HepG2 (cell line): ENCODE measurements at regions not wholly inside any gene's neighbourhood (a gene's known extent, or its start where the extent isn't known, plus 50 kb on each side); places are given as distances from the start of the nearest gene placed in this dataset.

Experiments
- ATAC-seq: fragments of 200-7000 bp; cut with Tn5 transposase; 3 replicates; pipeline ENCODE4 v1.9.1; 2020; ENCODE audit warnings: mild to moderate bottlenecking, moderate library complexity
- BruUV-seq: library from RNA; stranded (reverse); fragments of 400-500 nt; replicated peaks from 2 replicates; lab custom pipeline; 2021; lab: Mats Ljungman, UMichigan
- CTCF ChIA-PET: fragments of 300-600 bp; formaldehyde crosslinking; extraction: SDS; loops from one replicate; lab custom pipeline; 2021; ENCODE audit warnings: low total read pairs, inconsistent platforms, low intra/inter-chr PET ratio; lab: Yijun Ruan, JAX
- POLR2A ChIA-PET: fragments of 350-600 bp; sonication (Branson Sonifier 250); formaldehyde crosslinking; loops from one replicate; lab custom pipeline; 2020; ENCODE audit warnings: antibody characterized with exemption, inconsistent platforms; lab: Yijun Ruan, JAX
- DNase-seq: peaks from one replicate; pipeline ENCODE4 v3.0.0-alpha.2; 2015; ENCODE audit warnings: low spot score
- FAIRE-seq: peaks from 3 replicates; lab custom pipeline; 2011; peaks lifted over from hg19 to GRCh38; lab: Jason Lieb, UNC
- H2AFZ ChIP-seq: one replicate; pipeline ENCODE4 v1.6.1; 2011; ENCODE audit warnings: low read length, inconsistent platforms
- H3K27ac ChIP-seq: fragments of 300-600 bp; 3 replicates; pipeline ENCODE4 v1.8.0; 2011; ENCODE audit warnings: mixed run types, mild to moderate bottlenecking, mixed read lengths, low read length, inconsistent platforms; ENCODE audit not compliant: insufficient read depth; ENCODE audit errors: extremely low read length
- H3K27me3 ChIP-seq, 2 experiments: fragments of 200-600 bp in 1 of 2; 2 replicates in 1 of 2; 3 replicates in 1 of 2; pipeline versions ENCODE4 v1.6.0 to v1.8.0; 2011; ENCODE audit warnings: low read length in 2 of 2, mild to moderate bottlenecking in 2 of 2, moderate library complexity in 2 of 2, inconsistent platforms in 1 of 2; ENCODE audit not compliant: insufficient read depth in 2 of 2, control insufficient read depth in 1 of 2
- H3K36me3 ChIP-seq, 2 experiments: fragments of 200-600 bp in 1 of 2; replicated peaks in 1 of 2; 2 replicates in 1 of 2; 3 replicates in 1 of 2; pipeline versions ENCODE4 v1.5.1 to v1.8.0; 2011; ENCODE audit warnings: low read length in 2 of 2, inconsistent platforms in 1 of 2; ENCODE audit not compliant: insufficient read depth in 2 of 2, control insufficient read depth in 1 of 2
- H3K4me1 ChIP-seq: 2 replicates; pipeline ENCODE4 v1.5.1; 2012; ENCODE audit warnings: low read length, inconsistent platforms; ENCODE audit not compliant: insufficient read depth
- H3K4me2 ChIP-seq: 2 replicates; pipeline ENCODE4 v1.6.0; 2011; ENCODE audit warnings: low read depth, low read length, inconsistent platforms
- H3K4me3 ChIP-seq, 3 experiments: fragments of 200-600 bp in 1 of 3; sonication (generic), shearing (Covaris generic) in 1 of 3; replicated peaks in 1 of 3; 2 replicates each; pipeline ENCODE4 v1.5.1; 2011 to 2016; ENCODE audit warnings: low read length in 3 of 3, inconsistent platforms in 2 of 3, low read depth in 2 of 3, mild to moderate bottlenecking in 2 of 3, control low read depth in 1 of 3, mixed read lengths in 1 of 3; ENCODE audit not compliant: insufficient read depth in 1 of 3
- H3K79me2 ChIP-seq: one replicate; pipeline ENCODE4 v1.6.1; 2011; ENCODE audit warnings: low read length, inconsistent platforms; ENCODE audit not compliant: insufficient read depth
- H3K9ac ChIP-seq: 2 replicates; pipeline ENCODE4 v1.6.0; 2011; ENCODE audit warnings: mild to moderate bottlenecking, low read depth, low read length, inconsistent platforms; ENCODE audit not compliant: insufficient read depth
- H3K9me3 ChIP-seq: 2 replicates; pipeline ENCODE4 v1.5.1; 2012; ENCODE audit warnings: mild to moderate bottlenecking, low read length
- H4K20me1 ChIP-seq: 2 replicates; pipeline ENCODE4 v1.6.0; 2011; ENCODE audit warnings: inconsistent platforms, mild to moderate bottlenecking, low read length, moderate library complexity; ENCODE audit not compliant: insufficient read depth
- ASH2L ChIP-seq: fragments of 300-600, 200-600 bp; sonication (generic); IDR thresholded peaks from 2 replicates; pipeline ENCODE4 v1.7.0; 2017; ENCODE audit warnings: low read depth, mild to moderate bottlenecking, moderate library complexity, mixed read lengths, low read length; ENCODE audit not compliant: insufficient read length
- CAMTA2 ChIP-seq: sonication (generic); formaldehyde crosslinking; IDR thresholded peaks from 2 replicates; pipeline ENCODE4 v1.4.0; 2020; ENCODE audit warnings: mild to moderate bottlenecking, missing genetic modification reagents, borderline replicate concordance
- GATAD1 ChIP-seq: IDR thresholded peaks from 2 replicates; pipeline ENCODE4 v1.6.1; 2016; ENCODE audit warnings: missing genetic modification reagents, missing compliant biosample characterization
- HDAC2 ChIP-seq: sonication (generic); formaldehyde crosslinking; IDR thresholded peaks from 2 replicates; pipeline ENCODE4 v1.4.0; 2020; ENCODE audit warnings: missing genetic modification reagents
- HOXA3 ChIP-seq: sonication (generic); formaldehyde crosslinking; IDR thresholded peaks from 2 replicates; pipeline ENCODE4 v1.5.0; 2020; ENCODE audit warnings: missing genetic modification reagents
- HOXD1 ChIP-seq: sonication (generic); formaldehyde crosslinking; IDR thresholded peaks from 2 replicates; pipeline ENCODE4 v1.5.0; 2020; ENCODE audit warnings: missing genetic modification reagents
- MBNL3 ChIP-seq: fragments of 250-450 bp; sonication (Bioruptor Pico); conservative IDR thresholded peaks from 2 replicates; pipeline ENCODE4 v1.8.0; 2022; ENCODE audit warnings: mild to moderate bottlenecking, inconsistent platforms
- MTF1 ChIP-seq: sonication (generic); formaldehyde crosslinking; IDR thresholded peaks from 2 replicates; pipeline ENCODE4 v1.5.0; 2020; ENCODE audit warnings: missing genetic modification reagents
- RFX3 ChIP-seq: IDR thresholded peaks from 2 replicates; pipeline ENCODE4 v1.6.1; 2016; ENCODE audit warnings: missing biosample characterization, missing genetic modification reagents
- SAFB2 ChIP-seq: sonication (generic); formaldehyde crosslinking; IDR thresholded peaks from 2 replicates; pipeline ENCODE4 v1.5.1; 2020; ENCODE audit warnings: missing genetic modification reagents, low read depth, mild to moderate bottlenecking, borderline replicate concordance
- ZNF563 ChIP-seq: sonication (generic); formaldehyde crosslinking; IDR thresholded peaks from 2 replicates; pipeline ENCODE4 v1.8.0; 2022; ENCODE audit warnings: mild to moderate bottlenecking, moderate library complexity, missing genetic modification reagents
- ZNF720 ChIP-seq: sonication (generic); formaldehyde crosslinking; IDR thresholded peaks from 2 replicates; pipeline ENCODE4 v1.4.0; 2020; ENCODE audit warnings: missing genetic modification reagents
- WGBS: methylation state at CpG from one replicate; pipeline ENCODE4 v1.1.6; 2017; ENCODE audit warnings: low lambda C conversion rate; 5-methylcytosine and 5-hydroxymethylcytosine counted together
- in situ Hi-C: cut with HindIII; loops from 2 replicates; pipeline ENCODE4 v1.10.0; 2017; ENCODE audit warnings: low pct_unique_long_range_greater_than_20kb; ENCODE audit not compliant: extremely low pct_ligation_motif_present
- intact Hi-C: fragments of 100-400 bp; cut with micrococcal nuclease; formaldehyde crosslinking; loops from one replicate; pipeline ENCODE4 v1.10.0; 2022; ENCODE audit not compliant: unreplicated experiment
- TF ChIP-seq, protein P1 (sequence below): sonication (generic); formaldehyde crosslinking; IDR thresholded peaks from 2 replicates; pipeline ENCODE4 v1.8.1; 2023; ENCODE audit warnings: missing genetic modification reagents, mild to moderate bottlenecking, borderline replicate concordance
- TF ChIP-seq, protein P2 (sequence below), 2 experiments: sonication (generic) in 1 of 2; formaldehyde crosslinking in 1 of 2; IDR thresholded peaks; 2 replicates each; pipeline versions ENCODE4 v1.6.1 to v1.9.0; 2014 to 2022; ENCODE audit warnings: antibody characterized with exemption in 1 of 2, borderline replicate concordance in 1 of 2, inconsistent platforms in 1 of 2, low read depth in 1 of 2, missing genetic modification reagents in 1 of 2

DNA sequence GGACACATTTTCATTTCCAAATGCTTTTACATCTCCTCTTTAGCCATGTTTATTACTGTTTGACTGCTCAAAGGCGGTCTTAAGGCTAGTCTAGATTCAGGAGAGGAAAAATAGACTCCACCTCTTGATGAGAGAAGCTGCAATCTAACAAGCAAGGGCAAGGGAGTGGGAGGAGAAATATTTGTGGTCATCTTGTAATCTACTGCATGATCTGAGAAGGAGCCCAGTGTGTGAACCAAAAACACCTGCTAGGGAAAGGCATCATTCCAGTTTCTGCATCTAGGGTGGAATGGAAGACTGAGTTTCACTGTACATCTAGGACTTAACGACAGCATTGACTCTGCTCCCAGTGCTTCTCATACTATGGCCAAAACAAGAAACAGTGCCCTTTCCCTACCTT is 232.2 kb upstream of the HS3ST3A1 start:
- no peaks in the 10 kb centered on the region for H3K36me3 ChIP-seq
- no peaks in the 10 kb centered on the region for H4K20me1 ChIP-seq
- no TSS peak for BruUV-seq
- H3K4me3 ChIP-seq: no peak overlapping the region
- no peaks in the 10 kb centered on the region; a peak in 1 of 5 replicates for H3K27me3 ChIP-seq
- H3K4me2 ChIP-seq: no peak overlapping the region
- DNase-seq: no peak
- intact Hi-C loops: no loop called here
- H3K9me3 ChIP-seq: no peaks in the 10 kb centered on the region
- no peak for FAIRE-seq
- no peak for ATAC-seq
- H2AFZ ChIP-seq: no peak overlapping the region
- TF ChIP-seq MBNL3: no peak
- no peak for TF ChIP-seq RFX3 (CRISPR knock-in tag)
- TF ChIP-seq MTF1 (CRISPR knock-in tag): no peak
- no peak for TF ChIP-seq ZNF720
- TF ChIP-seq ASH2L: no peak
- no peaks in the 10 kb centered on the region for H3K4me1 ChIP-seq
- ChIA-PET POLR2A (no interaction called here), CTCF (no interaction called here)
- no peak overlapping the region for H3K9ac ChIP-seq
- in situ Hi-C loops: no loop called here
- 6% methylated on average over 2 of the region's 2 CpGs for WGBS
- no peak overlapping the region for H3K27ac ChIP-seq
- no peaks in the 10 kb centered on the region for H3K79me2 ChIP-seq

DNA sequence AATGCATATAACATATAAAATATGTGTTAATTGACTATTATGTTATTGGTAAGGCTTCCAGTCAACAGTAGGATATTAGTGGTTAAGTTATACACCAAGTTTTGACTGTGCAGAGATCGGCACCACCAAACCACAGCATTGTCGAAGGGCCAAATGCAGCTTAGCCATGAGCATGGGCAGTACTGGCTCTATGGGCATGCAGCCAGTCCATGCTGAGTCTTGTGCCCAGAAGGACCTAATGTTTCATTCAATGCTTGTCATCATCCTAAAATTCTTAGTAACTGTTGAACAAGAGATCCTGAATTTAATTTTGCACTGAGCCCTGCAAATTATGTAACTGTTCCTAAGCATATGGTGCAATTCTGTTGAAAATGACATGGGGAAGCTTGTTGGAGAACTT is 233.4 kb upstream of the HS3ST3A1 start:
- H3K36me3 ChIP-seq: no peaks in the 10 kb centered on the region
- no peaks in the 10 kb centered on the region for H3K9me3 ChIP-seq
- WGBS: 75% methylated on average over 2 of the region's 2 CpGs
- DNase-seq: no peak
- no peaks in the 10 kb centered on the region for H3K79me2 ChIP-seq
- FAIRE-seq: no peak
- no TSS peak for BruUV-seq
- ChIA-PET CTCF (no interaction called here), POLR2A (no interaction called here)
- no peak for ATAC-seq
- H3K4me1 ChIP-seq: no peaks in the 10 kb centered on the region
- no peaks in the 10 kb centered on the region for H3K27me3 ChIP-seq
- in situ Hi-C loops (no loop called here), intact Hi-C loops (no loop called here)
- H4K20me1 ChIP-seq: no peaks in the 10 kb centered on the region
- H2AFZ ChIP-seq: no peak overlapping the region
- H3K27ac ChIP-seq: no peak overlapping the region
- no peak overlapping the region for H3K4me3 ChIP-seq
- no peak overlapping the region for H3K4me2 ChIP-seq
- H3K9ac ChIP-seq: no peak overlapping the region
- no peak for TF ChIP-seq ASH2L
- no peak for TF ChIP-seq SAFB2 (CRISPR knock-in tag)
- TF ChIP-seq, protein P1, sequence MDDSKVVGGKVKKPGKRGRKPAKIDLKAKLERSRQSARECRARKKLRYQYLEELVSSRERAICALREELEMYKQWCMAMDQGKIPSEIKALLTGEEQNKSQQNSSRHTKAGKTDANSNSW: no peak
- TF ChIP-seq HOXA3: no peak
- TF ChIP-seq HOXD1 (CRISPR knock-in tag): no peak
- no peak for TF ChIP-seq HDAC2 (CRISPR knock-in tag)
- no peak for TF ChIP-seq ZNF563
- TF ChIP-seq GATAD1 (CRISPR knock-in tag): no peak
- no peak for TF ChIP-seq CAMTA2 (CRISPR knock-in tag)
- TF ChIP-seq, protein P2, sequence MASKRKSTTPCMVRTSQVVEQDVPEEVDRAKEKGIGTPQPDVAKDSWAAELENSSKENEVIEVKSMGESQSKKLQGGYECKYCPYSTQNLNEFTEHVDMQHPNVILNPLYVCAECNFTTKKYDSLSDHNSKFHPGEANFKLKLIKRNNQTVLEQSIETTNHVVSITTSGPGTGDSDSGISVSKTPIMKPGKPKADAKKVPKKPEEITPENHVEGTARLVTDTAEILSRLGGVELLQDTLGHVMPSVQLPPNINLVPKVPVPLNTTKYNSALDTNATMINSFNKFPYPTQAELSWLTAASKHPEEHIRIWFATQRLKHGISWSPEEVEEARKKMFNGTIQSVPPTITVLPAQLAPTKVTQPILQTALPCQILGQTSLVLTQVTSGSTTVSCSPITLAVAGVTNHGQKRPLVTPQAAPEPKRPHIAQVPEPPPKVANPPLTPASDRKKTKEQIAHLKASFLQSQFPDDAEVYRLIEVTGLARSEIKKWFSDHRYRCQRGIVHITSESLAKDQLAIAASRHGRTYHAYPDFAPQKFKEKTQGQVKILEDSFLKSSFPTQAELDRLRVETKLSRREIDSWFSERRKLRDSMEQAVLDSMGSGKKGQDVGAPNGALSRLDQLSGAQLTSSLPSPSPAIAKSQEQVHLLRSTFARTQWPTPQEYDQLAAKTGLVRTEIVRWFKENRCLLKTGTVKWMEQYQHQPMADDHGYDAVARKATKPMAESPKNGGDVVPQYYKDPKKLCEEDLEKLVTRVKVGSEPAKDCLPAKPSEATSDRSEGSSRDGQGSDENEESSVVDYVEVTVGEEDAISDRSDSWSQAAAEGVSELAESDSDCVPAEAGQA (IDR thresholded peaks at IDR 0.05; ENCODE audit: low read depth): no peak
- TF ChIP-seq, protein P2 (CRISPR knock-in tag; IDR thresholded peaks at IDR 0.05; ENCODE audit: borderline replicate concordance): no peak
